A673 (cell line): ENCODE measurements at regions not wholly inside any gene's neighbourhood (a gene's known extent, or its start where the extent isn't known, plus 50 kb on each side); places are given as distances from the start of the nearest gene placed in this dataset.

ENCODE experiments used
- EZH2 ChIP-seq: fragments of 200-600 bp; sonication (generic); IDR thresholded peaks from 2 replicates; pipeline ENCODE4 v1.6.1; 2017; ENCODE audit warnings: borderline replicate concordance, low read depth, mild to moderate bottlenecking, mixed read lengths, antibody characterized with exemption, low read length; ENCODE audit not compliant: poor library complexity, severe bottlenecking
- TF ChIP-seq, protein P1 (sequence below): fragments of 300-800, 200-600 bp; sonication (generic); conservative IDR thresholded peaks from 2 replicates; pipeline ENCODE4 v1.5.1; 2017; ENCODE audit warnings: low read depth, mild to moderate bottlenecking, antibody characterized with exemption, low read length, moderate library complexity, mixed read lengths

DNA sequence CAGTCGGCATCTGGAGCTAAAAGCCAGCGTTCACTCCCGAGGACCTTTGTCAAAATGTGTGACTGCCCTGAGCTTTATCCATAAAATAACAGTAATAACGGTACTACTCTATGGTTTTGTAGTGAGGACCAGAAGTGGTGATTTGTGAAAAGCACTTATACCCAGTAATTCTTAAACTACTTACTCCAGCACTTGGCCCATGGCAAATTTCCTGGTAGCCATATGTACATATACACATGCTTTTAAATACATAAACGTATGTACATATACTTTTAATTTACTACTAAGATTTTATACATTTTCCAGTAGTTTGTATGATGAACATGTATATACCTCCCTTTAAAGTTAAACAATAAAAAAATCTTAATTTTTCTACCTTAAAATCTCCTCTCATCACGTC lies 163.8 kb upstream of the TMEM132C start:
- TF ChIP-seq, protein P1, sequence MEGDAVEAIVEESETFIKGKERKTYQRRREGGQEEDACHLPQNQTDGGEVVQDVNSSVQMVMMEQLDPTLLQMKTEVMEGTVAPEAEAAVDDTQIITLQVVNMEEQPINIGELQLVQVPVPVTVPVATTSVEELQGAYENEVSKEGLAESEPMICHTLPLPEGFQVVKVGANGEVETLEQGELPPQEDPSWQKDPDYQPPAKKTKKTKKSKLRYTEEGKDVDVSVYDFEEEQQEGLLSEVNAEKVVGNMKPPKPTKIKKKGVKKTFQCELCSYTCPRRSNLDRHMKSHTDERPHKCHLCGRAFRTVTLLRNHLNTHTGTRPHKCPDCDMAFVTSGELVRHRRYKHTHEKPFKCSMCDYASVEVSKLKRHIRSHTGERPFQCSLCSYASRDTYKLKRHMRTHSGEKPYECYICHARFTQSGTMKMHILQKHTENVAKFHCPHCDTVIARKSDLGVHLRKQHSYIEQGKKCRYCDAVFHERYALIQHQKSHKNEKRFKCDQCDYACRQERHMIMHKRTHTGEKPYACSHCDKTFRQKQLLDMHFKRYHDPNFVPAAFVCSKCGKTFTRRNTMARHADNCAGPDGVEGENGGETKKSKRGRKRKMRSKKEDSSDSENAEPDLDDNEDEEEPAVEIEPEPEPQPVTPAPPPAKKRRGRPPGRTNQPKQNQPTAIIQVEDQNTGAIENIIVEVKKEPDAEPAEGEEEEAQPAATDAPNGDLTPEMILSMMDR = no peak
- TF ChIP-seq EZH2 = no peak
